Tibial artery (tissue), 4 donors: ENCODE measurements at regions not wholly inside any gene's neighbourhood (a gene's known extent, or its start where the extent isn't known, plus 50 kb on each side); places are given as distances from the start of the nearest gene placed in this dataset.
"Not testable (repeated sequence)": the region's sequence is repeated elsewhere in the genome, so short reads cannot be mapped to it uniquely, and the experiment has no call there.

Experiments
- DNase-seq, 2 donors: peaks; one replicate each; pipeline ENCODE4 v3.0.0-alpha.2; 2019
- H3K27ac ChIP-seq, 2 donors: fragments of 200-600 bp; sonication (generic) in 1 of 2; 1 replicate in 1 of 2; 2 replicates in 1 of 2; pipeline ENCODE4 v1.5.1; 2018 to 2019; ENCODE audit warnings: mild to moderate bottlenecking in 1 of 2
- H3K27me3 ChIP-seq, 2 donors: fragments of 200-600 bp; sonication (generic) in 1 of 2; one replicate each; pipeline versions ENCODE4 v1.5.1 to v1.6.0; 2016 to 2019
- H3K36me3 ChIP-seq, 3 donors: fragments of 200-600 bp; sonication (generic) in 2 of 3; one replicate each; pipeline ENCODE4 v1.5.1; 2016 to 2019; ENCODE audit warnings: mild to moderate bottlenecking in 2 of 3
- H3K4me1 ChIP-seq, 4 donors: fragments of 200-600 bp; sonication (generic) in 2 of 4; 1 replicate in 3 of 4; 2 replicates in 1 of 4; pipeline ENCODE4 v1.5.1; 2016 to 2019
- H3K4me3 ChIP-seq, 2 donors: fragments of 200-600 bp; sonication (generic) in 1 of 2; 1 replicate in 1 of 2; 2 replicates in 1 of 2; pipeline ENCODE4 v1.5.1; 2018 to 2019; ENCODE audit warnings: mild to moderate bottlenecking in 2 of 2
- H3K9me3 ChIP-seq, 3 donors: fragments of 200-600 bp; sonication (generic) in 1 of 3; one replicate each; pipeline ENCODE4 v1.5.1; 2016 to 2019
- CTCF ChIP-seq, 2 experiments: fragments of 200-600 bp in 1 of 2; fragments of 450-650 bp in 1 of 2; IDR thresholded peaks; one replicate each; pipeline ENCODE4 v1.5.1; 2017 to 2019; ENCODE audit warnings: antibody characterized with exemption in 2 of 2, mild to moderate bottlenecking in 1 of 2, moderate library complexity in 1 of 2
- intact Hi-C: fragments of 100-400 bp; cut with DNase I; formaldehyde crosslinking; loops from one replicate; pipeline ENCODE4 v1.15.0; 2023; ENCODE audit warnings: low total_unique reads

GRCh38 chrX:120727452-120727851 lies 97.6 kb upstream of the C1GALT1C1 start:
- Histone ChIP-seq H3K27ac (no peak overlapping the region), H3K4me1 (no peaks in the 10 kb centered on the region), H3K9me3 (no peaks in the 10 kb centered on the region), H3K27me3 (no peaks in the 10 kb centered on the region), H3K4me3 (no peak overlapping the region), H3K36me3 (no peaks in the 10 kb centered on the region)
- intact Hi-C loops: no loop called here
- DNase-seq: no peak
- no peak for TF ChIP-seq CTCF (IDR thresholded peaks at IDR 0.05)

- intact Hi-C loops: no loop called here
These were observed 96.4 kb upstream of the C1GALT1C1 start for GRCh38 chrX:120726294-120726693.

GRCh38 chrX:120725874-120726273 lies 96.0 kb upstream of the C1GALT1C1 start:
- Histone ChIP-seq H3K27me3 (no peaks in the 10 kb centered on the region), H3K36me3 (no peaks in the 10 kb centered on the region), H3K9me3 (peaks cover 0 to 6% (median 0%) of the 10 kb centered on the region in 3 donors), H3K4me3 (no peak overlapping the region), H3K4me1 (no peaks in the 10 kb centered on the region), H3K27ac (no peak overlapping the region)
- intact Hi-C loops: no loop called here
- no peak for TF ChIP-seq CTCF (IDR thresholded peaks at IDR 0.05)
- no peak for DNase-seq

More at GRCh38 chrX:120726294-120726693, 96.4 kb upstream of the C1GALT1C1 start:
- no peaks in the 10 kb centered on the region for H3K36me3 ChIP-seq
- no peaks in the 10 kb centered on the region for H3K27me3 ChIP-seq
- no peak for TF ChIP-seq CTCF (IDR thresholded peaks at IDR 0.05)
- DNase-seq: no peak
- peaks cover 0 to 6% (median 0%) of the 10 kb centered on the region in 3 donors for H3K9me3 ChIP-seq
- no peaks in the 10 kb centered on the region for H3K4me1 ChIP-seq
- no peak overlapping the region for H3K27ac ChIP-seq
- no peak overlapping the region for H3K4me3 ChIP-seq

GRCh38 chrX:120719622-120720021 lies 89.8 kb upstream of the C1GALT1C1 start:
- intact Hi-C loops: no loop called here
- TF ChIP-seq CTCF (IDR thresholded peaks at IDR 0.05): no peak
- no peaks in the 10 kb centered on the region for H3K4me1 ChIP-seq

GRCh38 chrX:120718969-120719368 lies 89.1 kb upstream of the C1GALT1C1 start:
- no peak for TF ChIP-seq CTCF (IDR thresholded peaks at IDR 0.05)
- H3K4me3 ChIP-seq: no peak overlapping the region
- intact Hi-C loops: no loop called here
- no peak for DNase-seq
- H3K4me1 ChIP-seq: no peaks in the 10 kb centered on the region
- H3K27ac ChIP-seq: no peak overlapping the region
- H3K36me3 ChIP-seq: no peaks in the 10 kb centered on the region
- H3K9me3 ChIP-seq: peaks cover 0 to 6% (median 0%) of the 10 kb centered on the region in 3 donors
- no peaks in the 10 kb centered on the region for H3K27me3 ChIP-seq

More at GRCh38 chrX:120719622-120720021, 89.8 kb upstream of the C1GALT1C1 start:
- no peak overlapping the region for H3K27ac ChIP-seq
- H3K4me3 ChIP-seq: no peak overlapping the region
- no peak for DNase-seq
- peaks cover 0 to 6% (median 0%) of the 10 kb centered on the region in 3 donors for H3K9me3 ChIP-seq
- no peaks in the 10 kb centered on the region for H3K36me3 ChIP-seq
- H3K27me3 ChIP-seq: no peaks in the 10 kb centered on the region

GRCh38 chrX:120702337-120702736 lies 72.5 kb upstream of the C1GALT1C1 start:
- peaks cover 0 to 11% (median 0%) of the 10 kb centered on the region in 3 donors for H3K9me3 ChIP-seq
- intact Hi-C loops, H3K4me3 ChIP-seq, DNase-seq, H3K27ac ChIP-seq, H3K36me3 ChIP-seq, H3K27me3 ChIP-seq, H3K4me1 ChIP-seq: not testable (repeated sequence)
